ENCODE measurements at regions not wholly inside any gene's neighbourhood (a gene's known extent, or its start where the extent isn't known, plus 50 kb on each side); places are given as distances from the start of the nearest gene placed in this dataset.

GRCh38 chr18:55863391-55863706, 275.4 kb upstream of the TCF4 start:
- Histone ChIP-seq H3K9me1 (ENCODE audit: control insufficient read depth, insufficient read depth, low read length) (no peaks in the 10 kb centered on the region), H3K27me3 (ENCODE audit: control insufficient read depth in 2 of 2, insufficient read depth in 2 of 2, low read length in 2 of 2) (peaks cover 7 to 9% of the 10 kb centered on the region in 2 experiments), H3K9me3 (replicated peaks; ENCODE audit: control insufficient read depth, insufficient read depth, low read depth, low read length) (no peaks in the 10 kb centered on the region), H4K20me1 (replicated peaks; ENCODE audit: control insufficient read depth, insufficient read depth, low read length) (no peaks in the 10 kb centered on the region), H3K4me1 (replicated peaks in 1 of 2; ENCODE audit: control insufficient read depth in 2 of 2, insufficient read depth in 2 of 2, low read length in 2 of 2) (no peaks in the 10 kb centered on the region), H3K27ac (ENCODE audit: extremely low read depth, low read depth, low read length) (no peak overlapping the region), H3K79me2 (ENCODE audit: control insufficient read depth, insufficient read depth, low read length) (no peaks in the 10 kb centered on the region), H3K9ac (ENCODE audit: insufficient read depth in 1 of 2, low read depth in 2 of 2, low read length in 2 of 2) (no peak overlapping the region), H3K4me3 (no peak overlapping the region), H3K4me2 (ENCODE audit: insufficient read depth, low read length) (no peak overlapping the region), H3K36me3 (ENCODE audit: control insufficient read depth, insufficient read depth, low read length) (no peaks in the 10 kb centered on the region), H2AFZ (ENCODE audit: low read depth, low read length) (no peak overlapping the region)
- no TSS peak for BruUV-seq (replicated peaks)
- intact Hi-C loops (cut with micrococcal nuclease): loop anchor here (10.0 kb wide), 1 partner anchor 449 kb away; no protein-coding TSS in a partner anchor
- DNase-seq (ENCODE audit: extremely low read depth in 1 of 4, low spot score in 3 of 4): no peak
- TF ChIP-seq ARID3A (IDR thresholded peaks at IDR 0.05; ENCODE audit: borderline replicate concordance, low read depth, low read length) (no peak), ZBTB8A (IDR thresholded peaks at IDR 0.05; ENCODE audit: partially characterized antibody) (no peak), TGIF2 (CRISPR knock-in tag; IDR thresholded peaks at IDR 0.05) (no peak), ZNF583 (CRISPR knock-in tag; IDR thresholded peaks at IDR 0.05) (no peak), GATAD2A (IDR thresholded peaks at IDR 0.05) (no peak), HDGF (IDR thresholded peaks at IDR 0.05) (no peak), ZNF165 (CRISPR knock-in tag; IDR thresholded peaks at IDR 0.05; ENCODE audit: borderline replicate concordance) (no peak), TCF7L2 (IDR thresholded peaks at IDR 0.05; ENCODE audit: low read depth, low read length) (no peak), ZNF778 (CRISPR knock-in tag; IDR thresholded peaks at IDR 0.05) (no peak), HDAC1 (IDR thresholded peaks at IDR 0.05) (no peak), RCOR1 (IDR thresholded peaks at IDR 0.05; ENCODE audit: borderline replicate concordance in 1 of 2, low read depth in 2 of 2, low read length in 2 of 2) (no peak), NCOA2 (IDR thresholded peaks at IDR 0.05; ENCODE audit: partially characterized antibody in 2 of 2) (no peak)
- TF ChIP-seq, protein P1, sequence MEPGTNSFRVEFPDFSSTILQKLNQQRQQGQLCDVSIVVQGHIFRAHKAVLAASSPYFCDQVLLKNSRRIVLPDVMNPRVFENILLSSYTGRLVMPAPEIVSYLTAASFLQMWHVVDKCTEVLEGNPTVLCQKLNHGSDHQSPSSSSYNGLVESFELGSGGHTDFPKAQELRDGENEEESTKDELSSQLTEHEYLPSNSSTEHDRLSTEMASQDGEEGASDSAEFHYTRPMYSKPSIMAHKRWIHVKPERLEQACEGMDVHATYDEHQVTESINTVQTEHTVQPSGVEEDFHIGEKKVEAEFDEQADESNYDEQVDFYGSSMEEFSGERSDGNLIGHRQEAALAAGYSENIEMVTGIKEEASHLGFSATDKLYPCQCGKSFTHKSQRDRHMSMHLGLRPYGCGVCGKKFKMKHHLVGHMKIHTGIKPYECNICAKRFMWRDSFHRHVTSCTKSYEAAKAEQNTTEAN (CRISPR knock-in tag; IDR thresholded peaks at IDR 0.05): no peak
- TF ChIP-seq, protein P2, sequence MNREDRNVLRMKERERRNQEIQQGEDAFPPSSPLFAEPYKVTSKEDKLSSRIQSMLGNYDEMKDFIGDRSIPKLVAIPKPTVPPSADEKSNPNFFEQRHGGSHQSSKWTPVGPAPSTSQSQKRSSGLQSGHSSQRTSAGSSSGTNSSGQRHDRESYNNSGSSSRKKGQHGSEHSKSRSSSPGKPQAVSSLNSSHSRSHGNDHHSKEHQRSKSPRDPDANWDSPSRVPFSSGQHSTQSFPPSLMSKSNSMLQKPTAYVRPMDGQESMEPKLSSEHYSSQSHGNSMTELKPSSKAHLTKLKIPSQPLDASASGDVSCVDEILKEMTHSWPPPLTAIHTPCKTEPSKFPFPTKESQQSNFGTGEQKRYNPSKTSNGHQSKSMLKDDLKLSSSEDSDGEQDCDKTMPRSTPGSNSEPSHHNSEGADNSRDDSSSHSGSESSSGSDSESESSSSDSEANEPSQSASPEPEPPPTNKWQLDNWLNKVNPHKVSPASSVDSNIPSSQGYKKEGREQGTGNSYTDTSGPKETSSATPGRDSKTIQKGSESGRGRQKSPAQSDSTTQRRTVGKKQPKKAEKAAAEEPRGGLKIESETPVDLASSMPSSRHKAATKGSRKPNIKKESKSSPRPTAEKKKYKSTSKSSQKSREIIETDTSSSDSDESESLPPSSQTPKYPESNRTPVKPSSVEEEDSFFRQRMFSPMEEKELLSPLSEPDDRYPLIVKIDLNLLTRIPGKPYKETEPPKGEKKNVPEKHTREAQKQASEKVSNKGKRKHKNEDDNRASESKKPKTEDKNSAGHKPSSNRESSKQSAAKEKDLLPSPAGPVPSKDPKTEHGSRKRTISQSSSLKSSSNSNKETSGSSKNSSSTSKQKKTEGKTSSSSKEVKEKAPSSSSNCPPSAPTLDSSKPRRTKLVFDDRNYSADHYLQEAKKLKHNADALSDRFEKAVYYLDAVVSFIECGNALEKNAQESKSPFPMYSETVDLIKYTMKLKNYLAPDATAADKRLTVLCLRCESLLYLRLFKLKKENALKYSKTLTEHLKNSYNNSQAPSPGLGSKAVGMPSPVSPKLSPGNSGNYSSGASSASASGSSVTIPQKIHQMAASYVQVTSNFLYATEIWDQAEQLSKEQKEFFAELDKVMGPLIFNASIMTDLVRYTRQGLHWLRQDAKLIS (CRISPR knock-in tag; IDR thresholded peaks at IDR 0.05): no peak
- WGBS (ENCODE audit: insufficient coverage, low coverage, missing lambda C conversion rate): 46% methylated on average over 4 of the region's 4 CpGs
- FAIRE-seq: no peak
- in situ Hi-C loops (cut with MboI): no loop called here
- ChIA-PET CTCF (ENCODE audit: low intra/inter-chr PET ratio) (interaction anchor here (0.5 kb wide), 1 partner anchor 543 kb away, joined by 3 read pairs; no protein-coding TSS in a partner anchor), POLR2A (no interaction called here)
- ATAC-seq: no peak
